Peyer's patch (tissue), 4 donors: ENCODE measurements at regions not wholly inside any gene's neighbourhood (a gene's known extent, or its start where the extent isn't known, plus 50 kb on each side); places are given as distances from the start of the nearest gene placed in this dataset.

Source experiments
- POLR2A ChIP-seq, 2 donors: fragments of 450-650 bp; IDR thresholded peaks; one replicate each; pipeline ENCODE4 v1.5.1; 2017; ENCODE audit warnings: antibody characterized with exemption in 2 of 2, mild to moderate bottlenecking in 2 of 2, moderate library complexity in 2 of 2
- TF ChIP-seq, protein P1 (sequence below), 6 experiments: fragments of 450-650 bp in 4 of 6; fragments of 200-600 bp in 2 of 6; sonication (generic) in 1 of 6; IDR thresholded peaks; one replicate each; pipeline ENCODE4 v1.5.1; 2017 to 2019; ENCODE audit warnings: antibody characterized with exemption in 6 of 6, mild to moderate bottlenecking in 3 of 6, moderate library complexity in 1 of 6

DNA sequence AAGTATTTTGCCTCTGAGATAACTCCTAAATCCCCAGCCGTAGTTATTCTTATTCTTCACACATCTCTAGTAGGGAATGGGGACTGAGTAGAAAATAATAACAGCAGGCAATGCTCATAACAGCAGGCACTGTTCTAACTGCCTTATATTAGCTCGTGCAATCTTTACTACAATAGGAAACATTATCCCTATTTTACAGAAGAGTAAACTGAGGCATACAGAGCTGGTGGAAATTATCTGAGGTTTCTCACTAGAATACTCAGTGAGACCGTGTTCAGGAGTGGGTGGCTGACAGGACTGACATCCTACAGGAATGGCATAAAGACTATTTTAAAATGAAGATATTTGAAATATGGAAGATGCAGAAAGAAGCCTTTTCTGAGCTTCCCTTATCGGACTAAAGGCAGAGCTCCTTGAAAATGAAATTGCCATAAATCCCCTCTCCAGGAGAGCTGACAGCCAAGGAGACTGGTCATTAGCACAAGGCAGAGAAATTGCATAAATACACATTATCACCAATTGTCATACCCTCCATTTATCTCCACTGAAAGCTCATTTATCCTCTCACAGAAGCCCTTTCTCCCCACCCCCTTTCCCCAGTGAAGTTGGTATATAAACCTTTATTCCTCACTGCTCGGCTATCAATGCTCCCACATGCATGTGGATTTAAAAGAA, 93.9 kb downstream of the RASSF10 start:
- TF ChIP-seq, protein P1, sequence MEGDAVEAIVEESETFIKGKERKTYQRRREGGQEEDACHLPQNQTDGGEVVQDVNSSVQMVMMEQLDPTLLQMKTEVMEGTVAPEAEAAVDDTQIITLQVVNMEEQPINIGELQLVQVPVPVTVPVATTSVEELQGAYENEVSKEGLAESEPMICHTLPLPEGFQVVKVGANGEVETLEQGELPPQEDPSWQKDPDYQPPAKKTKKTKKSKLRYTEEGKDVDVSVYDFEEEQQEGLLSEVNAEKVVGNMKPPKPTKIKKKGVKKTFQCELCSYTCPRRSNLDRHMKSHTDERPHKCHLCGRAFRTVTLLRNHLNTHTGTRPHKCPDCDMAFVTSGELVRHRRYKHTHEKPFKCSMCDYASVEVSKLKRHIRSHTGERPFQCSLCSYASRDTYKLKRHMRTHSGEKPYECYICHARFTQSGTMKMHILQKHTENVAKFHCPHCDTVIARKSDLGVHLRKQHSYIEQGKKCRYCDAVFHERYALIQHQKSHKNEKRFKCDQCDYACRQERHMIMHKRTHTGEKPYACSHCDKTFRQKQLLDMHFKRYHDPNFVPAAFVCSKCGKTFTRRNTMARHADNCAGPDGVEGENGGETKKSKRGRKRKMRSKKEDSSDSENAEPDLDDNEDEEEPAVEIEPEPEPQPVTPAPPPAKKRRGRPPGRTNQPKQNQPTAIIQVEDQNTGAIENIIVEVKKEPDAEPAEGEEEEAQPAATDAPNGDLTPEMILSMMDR (IDR thresholded peaks at IDR 0.05), result no peak
- no peak for TF ChIP-seq POLR2A (IDR thresholded peaks at IDR 0.05)
